VCaP (cell line): ENCODE measurements at regions not wholly inside any gene's neighbourhood (a gene's known extent, or its start where the extent isn't known, plus 50 kb on each side); places are given as distances from the start of the nearest gene placed in this dataset.

ENCODE experiments used
- H3K27ac ChIP-seq: fragments of 450-650 bp; 2 replicates; pipeline ENCODE4 v1.5.1; 2017
- TF ChIP-seq, protein P1 (sequence below): fragments of 450-650 bp; conservative IDR thresholded peaks from 2 replicates; pipeline ENCODE4 v1.5.1; 2017; ENCODE audit warnings: mild to moderate bottlenecking, moderate library complexity

DNA sequence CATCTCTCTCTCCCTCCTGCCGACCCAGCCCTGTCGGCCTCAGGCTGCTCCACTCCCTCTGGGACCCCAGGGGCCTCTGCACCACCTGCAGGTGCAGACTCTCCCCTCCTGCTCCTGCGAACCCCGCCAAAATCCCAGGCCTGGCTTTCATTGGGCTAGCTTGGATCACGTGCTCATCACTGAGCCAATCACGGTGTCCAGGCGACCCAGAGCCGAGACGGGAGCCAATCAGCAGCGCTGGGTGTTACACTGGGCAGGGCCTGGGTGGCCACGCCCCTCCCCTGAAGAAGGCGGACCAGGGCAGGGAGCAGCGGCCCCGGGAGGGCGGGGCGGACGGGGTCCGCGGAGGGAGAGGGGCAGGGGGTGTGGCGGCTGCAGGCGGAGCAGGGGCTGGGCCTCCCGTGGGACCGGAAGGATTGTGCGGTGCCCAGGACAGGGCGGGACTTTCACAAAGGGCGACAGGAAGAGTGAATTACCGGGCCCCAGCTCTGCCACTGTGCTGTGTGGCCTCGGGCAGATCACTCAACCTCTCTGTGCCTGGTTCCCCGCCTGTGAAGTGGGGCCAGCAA, 66.6 kb upstream of the FBRSL1 start:
- TF ChIP-seq, protein P1, sequence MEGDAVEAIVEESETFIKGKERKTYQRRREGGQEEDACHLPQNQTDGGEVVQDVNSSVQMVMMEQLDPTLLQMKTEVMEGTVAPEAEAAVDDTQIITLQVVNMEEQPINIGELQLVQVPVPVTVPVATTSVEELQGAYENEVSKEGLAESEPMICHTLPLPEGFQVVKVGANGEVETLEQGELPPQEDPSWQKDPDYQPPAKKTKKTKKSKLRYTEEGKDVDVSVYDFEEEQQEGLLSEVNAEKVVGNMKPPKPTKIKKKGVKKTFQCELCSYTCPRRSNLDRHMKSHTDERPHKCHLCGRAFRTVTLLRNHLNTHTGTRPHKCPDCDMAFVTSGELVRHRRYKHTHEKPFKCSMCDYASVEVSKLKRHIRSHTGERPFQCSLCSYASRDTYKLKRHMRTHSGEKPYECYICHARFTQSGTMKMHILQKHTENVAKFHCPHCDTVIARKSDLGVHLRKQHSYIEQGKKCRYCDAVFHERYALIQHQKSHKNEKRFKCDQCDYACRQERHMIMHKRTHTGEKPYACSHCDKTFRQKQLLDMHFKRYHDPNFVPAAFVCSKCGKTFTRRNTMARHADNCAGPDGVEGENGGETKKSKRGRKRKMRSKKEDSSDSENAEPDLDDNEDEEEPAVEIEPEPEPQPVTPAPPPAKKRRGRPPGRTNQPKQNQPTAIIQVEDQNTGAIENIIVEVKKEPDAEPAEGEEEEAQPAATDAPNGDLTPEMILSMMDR: no peak
- no peak overlapping the region for H3K27ac ChIP-seq

DNA sequence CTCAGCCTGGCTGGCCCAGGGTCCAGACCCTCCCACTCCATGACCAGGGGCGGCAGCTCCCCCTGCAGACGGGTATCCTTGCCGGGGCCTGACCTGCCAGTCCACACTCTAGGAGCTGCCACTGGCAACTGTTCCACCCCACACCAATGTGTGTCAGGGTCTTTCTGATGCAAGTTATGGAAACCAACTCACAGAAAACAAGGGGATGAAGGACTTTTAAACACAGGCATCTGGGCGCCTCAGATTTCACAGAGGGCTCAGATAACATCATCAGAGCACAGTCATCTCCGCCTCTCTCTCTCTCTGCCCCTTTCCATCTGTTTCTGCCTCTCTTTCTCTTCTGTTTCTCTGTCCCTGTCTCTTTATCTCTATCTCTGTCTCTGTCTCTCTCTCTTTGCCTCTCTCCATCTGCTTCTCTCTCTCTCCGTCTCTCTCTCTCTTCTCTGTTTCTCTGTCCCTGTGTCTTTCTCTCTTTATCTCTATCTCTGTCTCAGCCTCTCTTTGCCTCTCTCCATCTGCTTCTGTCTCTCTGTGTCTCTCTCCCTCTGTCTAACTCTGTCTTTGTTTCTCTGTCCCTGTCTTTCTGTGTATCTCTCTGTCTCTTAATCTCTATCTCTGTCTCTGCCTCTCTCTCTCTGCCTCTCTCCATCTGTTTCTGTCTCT, 67.4 kb upstream of the FBRSL1 start:
- no peak overlapping the region for H3K27ac ChIP-seq
- TF ChIP-seq, protein P1: no peak

DNA sequence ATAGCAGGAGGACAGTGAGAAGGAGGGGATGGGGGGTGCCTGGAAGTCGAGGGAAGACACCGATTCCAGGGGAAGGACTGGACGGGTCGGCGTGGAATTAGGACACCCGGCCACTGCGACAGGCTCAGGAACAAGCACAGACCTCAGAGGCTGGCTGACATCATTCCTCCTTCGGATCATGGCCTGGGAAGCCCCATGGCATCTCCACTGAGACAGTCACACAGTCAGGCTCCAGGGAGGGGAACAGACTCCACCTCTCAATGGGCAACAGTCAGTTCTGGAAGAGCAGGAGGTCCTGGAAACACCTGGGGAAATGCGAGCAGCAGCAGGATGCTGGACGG, 67.9 kb upstream of the FBRSL1 start:
- H3K27ac ChIP-seq: no peak overlapping the region

DNA sequence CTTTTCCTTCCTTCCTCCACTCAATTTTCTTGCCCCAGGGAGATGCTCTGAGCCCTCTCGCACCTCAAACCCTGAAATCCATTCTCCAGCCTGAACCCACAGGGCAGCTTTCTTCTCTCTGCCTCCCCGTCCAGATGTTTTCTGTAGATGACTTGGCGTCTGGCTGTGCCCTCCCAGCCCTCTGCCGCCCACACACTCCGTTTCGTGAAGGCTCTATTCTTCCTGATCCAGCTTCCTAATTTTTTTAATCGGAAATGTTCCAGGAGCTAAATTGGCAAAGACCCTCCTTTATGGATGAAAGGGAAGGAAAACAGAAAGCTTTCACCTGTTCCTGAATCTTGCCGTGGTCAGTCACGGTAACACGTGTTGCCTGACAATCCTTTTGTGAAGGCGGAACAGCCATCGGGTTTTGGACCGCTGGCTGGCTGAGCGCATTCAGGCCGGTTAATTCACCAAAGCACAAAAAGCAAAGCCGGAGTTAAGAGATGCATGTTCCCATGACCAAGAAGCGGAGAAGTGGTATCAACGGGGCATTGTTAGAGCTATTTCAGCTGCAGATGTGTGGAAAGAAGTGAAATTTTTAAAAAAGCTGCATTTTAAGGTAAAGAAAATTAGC, 70.2 kb upstream of the FBRSL1 start:
- H3K27ac ChIP-seq: no peak overlapping the region
- TF ChIP-seq, protein P1: no peak

More for the DNA sequence above, 67.9 kb upstream of the FBRSL1 start:
- TF ChIP-seq, protein P1: no peak

DNA sequence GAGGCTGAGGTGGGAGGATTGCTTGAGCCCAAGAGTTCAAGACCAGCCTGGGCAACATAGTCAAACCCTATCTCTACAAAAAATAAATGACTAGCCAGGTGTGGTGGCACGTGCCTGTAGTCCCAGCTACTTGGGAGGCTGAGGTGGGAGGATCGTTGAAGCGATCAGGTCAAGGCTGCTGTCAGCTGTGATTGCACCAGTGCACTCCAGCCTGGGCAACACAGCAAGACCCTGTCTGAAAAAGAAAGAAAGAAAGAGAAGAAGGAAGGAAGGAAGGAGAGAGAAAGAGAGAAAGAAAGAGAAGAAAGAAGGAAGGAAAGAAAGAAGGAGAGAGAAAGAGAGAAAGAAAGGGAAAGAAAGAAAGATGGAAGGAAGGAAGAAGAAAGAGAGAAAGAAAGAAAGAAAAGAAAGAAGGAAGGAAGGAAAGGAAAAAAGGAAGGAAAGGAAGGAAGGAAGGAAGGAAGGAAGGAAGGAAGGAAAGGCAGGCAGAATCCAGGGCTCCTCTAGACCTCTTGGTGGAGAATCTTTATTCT, 71.5 kb upstream of the FBRSL1 start:
- H3K27ac ChIP-seq: no peak overlapping the region
- TF ChIP-seq, protein P1: no peak

DNA sequence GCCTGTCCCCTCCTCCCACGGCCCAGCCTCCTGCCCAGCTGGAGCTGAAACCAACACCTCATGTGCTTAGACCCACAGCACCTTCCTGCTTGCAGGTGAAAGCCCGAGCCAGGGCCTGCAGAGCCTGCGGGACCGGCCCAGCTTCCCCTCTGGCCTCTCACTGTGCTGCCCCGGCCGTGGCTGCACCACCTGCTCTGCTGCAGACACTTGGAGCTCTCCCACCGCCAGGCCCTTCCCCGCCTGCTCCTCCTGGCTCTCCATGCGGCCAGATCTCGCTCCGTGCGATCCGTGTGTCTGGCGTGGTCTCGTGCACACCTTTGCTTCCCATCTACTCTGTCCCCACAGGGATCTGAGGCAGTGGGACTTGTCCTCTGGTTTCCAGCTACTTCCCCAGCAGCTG, 72.2 kb upstream of the FBRSL1 start:
- no peak overlapping the region for H3K27ac ChIP-seq
- TF ChIP-seq, protein P1: no peak

DNA sequence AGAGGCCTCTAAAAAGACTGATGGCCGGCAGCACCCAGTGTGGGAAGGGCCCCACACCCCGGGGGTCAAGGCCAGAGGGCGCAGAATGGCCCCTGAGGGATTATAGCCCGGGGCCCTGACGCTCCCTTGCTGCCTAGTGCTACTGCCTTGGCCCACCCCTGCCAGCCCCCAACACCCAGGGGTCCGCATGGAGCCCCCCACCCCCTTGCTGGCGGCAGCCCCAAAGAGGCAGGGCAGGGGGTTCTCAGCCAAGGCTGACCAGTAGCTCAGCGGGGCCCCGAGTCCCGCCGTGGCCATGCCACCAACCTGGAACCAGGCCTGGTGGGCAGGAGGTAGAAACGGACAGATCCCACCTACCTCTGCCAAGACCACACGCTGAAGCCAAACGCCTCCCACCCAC, 73.1 kb upstream of the FBRSL1 start:
- no peak overlapping the region for H3K27ac ChIP-seq
- TF ChIP-seq, protein P1: no peak
